Left ventricle myocardium inferior (tissue), 1 donor: ENCODE measurements at regions not wholly inside any gene's neighbourhood (a gene's known extent, or its start where the extent isn't known, plus 50 kb on each side); places are given as distances from the start of the nearest gene placed in this dataset.

ENCODE experiments used
- DNase-seq: peaks from one replicate; pipeline ENCODE4 v3.0.0-alpha.2; 2020
- H3K27ac ChIP-seq: fragments of 200-600 bp; replicated peaks from 2 replicates; pipeline ENCODE4 v1.8.0; 2021
- H3K27me3 ChIP-seq: fragments of 200-600 bp; 2 replicates; pipeline ENCODE4 v1.8.0; 2021; ENCODE audit warnings: low read depth
- H3K36me3 ChIP-seq: fragments of 200-600 bp; 2 replicates; pipeline ENCODE4 v1.8.0; 2021
- H3K4me1 ChIP-seq: fragments of 200-600 bp; 2 replicates; pipeline ENCODE4 v1.8.0; 2021
- H3K4me3 ChIP-seq: fragments of 200-600 bp; 2 replicates; pipeline ENCODE4 v1.8.0; 2021; ENCODE audit warnings: mild to moderate bottlenecking, moderate library complexity
- H3K9me3 ChIP-seq: fragments of 200-600 bp; replicated peaks from 2 replicates; pipeline ENCODE4 v1.8.0; 2021
- intact Hi-C: fragments of 100-400 bp; cut with micrococcal nuclease; formaldehyde crosslinking; loops from one replicate; pipeline ENCODE4 v1.11.0; 2022
- TF ChIP-seq, protein P1 (sequence below): fragments of 200-600 bp; IDR thresholded peaks from 2 replicates; pipeline ENCODE4 v1.8.0; 2021; ENCODE audit warnings: antibody characterized with exemption, mild to moderate bottlenecking, borderline replicate concordance
- donor health status: DM: no; HTN: yes; CAD: no; lungs with severe emphysema.

DNA sequence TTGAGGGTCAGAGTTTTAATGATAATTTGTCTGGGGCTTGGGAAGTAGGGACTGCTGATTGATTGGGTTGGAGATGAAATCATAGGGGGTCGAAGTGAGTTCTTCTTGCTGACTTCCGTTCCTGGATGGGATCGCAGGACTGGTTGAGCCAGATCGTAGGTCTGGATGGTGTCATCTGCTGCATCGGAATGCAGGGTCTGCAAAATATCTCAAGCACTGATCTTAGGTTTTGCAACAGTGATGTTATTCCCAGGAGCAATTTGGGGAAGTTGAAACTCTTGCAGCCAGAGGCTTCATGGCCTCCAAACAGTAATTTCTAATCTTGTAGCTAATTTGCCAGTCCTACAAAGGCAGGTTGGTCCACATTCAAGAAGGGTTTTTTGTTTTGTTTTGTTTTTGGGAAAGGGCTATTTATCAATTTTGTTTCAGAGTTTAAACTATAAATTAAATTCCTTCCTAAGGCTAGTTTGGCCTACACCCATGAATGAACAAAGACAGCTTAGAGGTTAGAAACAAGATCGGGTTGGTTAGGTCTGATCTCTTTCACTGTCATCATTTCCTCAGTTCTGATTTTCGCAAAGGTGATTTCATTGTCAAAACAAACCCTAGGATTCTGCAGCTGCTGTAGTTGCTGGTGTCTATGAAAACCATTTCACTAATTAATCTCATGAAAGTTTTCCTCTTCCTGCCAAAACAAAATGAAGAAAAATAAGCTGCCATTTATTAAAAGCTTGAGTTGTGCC, 388.0 kb downstream of the TMEM232 start:
- TF ChIP-seq, protein P1, sequence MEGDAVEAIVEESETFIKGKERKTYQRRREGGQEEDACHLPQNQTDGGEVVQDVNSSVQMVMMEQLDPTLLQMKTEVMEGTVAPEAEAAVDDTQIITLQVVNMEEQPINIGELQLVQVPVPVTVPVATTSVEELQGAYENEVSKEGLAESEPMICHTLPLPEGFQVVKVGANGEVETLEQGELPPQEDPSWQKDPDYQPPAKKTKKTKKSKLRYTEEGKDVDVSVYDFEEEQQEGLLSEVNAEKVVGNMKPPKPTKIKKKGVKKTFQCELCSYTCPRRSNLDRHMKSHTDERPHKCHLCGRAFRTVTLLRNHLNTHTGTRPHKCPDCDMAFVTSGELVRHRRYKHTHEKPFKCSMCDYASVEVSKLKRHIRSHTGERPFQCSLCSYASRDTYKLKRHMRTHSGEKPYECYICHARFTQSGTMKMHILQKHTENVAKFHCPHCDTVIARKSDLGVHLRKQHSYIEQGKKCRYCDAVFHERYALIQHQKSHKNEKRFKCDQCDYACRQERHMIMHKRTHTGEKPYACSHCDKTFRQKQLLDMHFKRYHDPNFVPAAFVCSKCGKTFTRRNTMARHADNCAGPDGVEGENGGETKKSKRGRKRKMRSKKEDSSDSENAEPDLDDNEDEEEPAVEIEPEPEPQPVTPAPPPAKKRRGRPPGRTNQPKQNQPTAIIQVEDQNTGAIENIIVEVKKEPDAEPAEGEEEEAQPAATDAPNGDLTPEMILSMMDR: no peak
- peaks cover 7% of the 10 kb centered on the region for H3K4me1 ChIP-seq

DNA sequence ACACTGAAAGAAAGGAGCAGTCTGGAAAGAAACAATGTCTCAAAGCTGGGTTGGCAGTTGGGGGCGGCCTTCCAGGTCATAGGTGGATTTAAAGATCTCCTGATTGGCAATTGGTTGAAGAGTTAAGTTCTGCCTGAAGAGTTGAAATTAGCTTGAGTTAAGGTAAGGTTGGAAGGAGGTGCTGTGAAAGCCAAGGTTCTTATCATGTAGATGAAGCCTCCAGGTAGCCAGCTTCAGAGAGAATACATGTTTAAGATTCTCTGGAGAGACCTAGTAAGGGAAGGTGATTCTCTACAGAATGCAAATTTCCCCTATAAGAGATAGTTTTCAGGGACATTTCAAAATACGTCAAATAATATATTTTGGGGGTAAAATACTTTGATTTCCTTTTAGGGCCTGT, 387.1 kb downstream of the TMEM232 start:
- TF ChIP-seq, protein P1: no peak
- Histone ChIP-seq H3K27ac (no peak overlapping the region), H3K36me3 (no peaks in the 10 kb centered on the region), H3K4me1 (peaks cover 7% of the 10 kb centered on the region), H3K4me3 (no peak overlapping the region), H3K9me3 (no peaks in the 10 kb centered on the region), H3K27me3 (peaks cover 8% of the 10 kb centered on the region)
- intact Hi-C loops: no loop called here
- no peak for DNase-seq

More for the DNA sequence above, 388.0 kb downstream of the TMEM232 start:
- DNase-seq: no peak
- Histone ChIP-seq H3K27me3 (peaks cover 8% of the 10 kb centered on the region), H3K27ac (no peak overlapping the region), H3K36me3 (no peaks in the 10 kb centered on the region), H3K9me3 (no peaks in the 10 kb centered on the region), H3K4me3 (no peak overlapping the region)
- intact Hi-C loops: no loop called here

DNA sequence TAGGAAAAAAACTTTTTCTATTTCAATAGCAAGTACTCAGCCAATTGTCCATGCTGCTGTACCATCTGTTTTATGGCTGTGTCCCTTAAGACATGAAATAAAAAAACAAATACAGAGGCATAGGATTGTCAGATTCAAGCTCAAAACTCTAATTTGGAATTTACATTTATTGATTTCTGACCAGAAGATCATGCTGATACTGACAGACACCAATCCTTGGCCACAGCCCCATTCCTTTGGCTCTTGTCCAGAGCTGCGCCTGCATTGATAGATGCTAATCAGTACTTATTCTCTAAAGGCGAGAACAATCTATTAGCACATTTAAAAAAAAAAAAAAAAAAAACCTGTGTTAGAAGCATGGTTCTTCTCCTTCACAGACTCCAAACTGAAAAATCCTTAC, 384.6 kb downstream of the TMEM232 start:
- peaks cover 7% of the 10 kb centered on the region for H3K27me3 ChIP-seq
- intact Hi-C loops: no loop called here
- H3K36me3 ChIP-seq: no peaks in the 10 kb centered on the region
- no peak overlapping the region for H3K4me3 ChIP-seq
- no peak overlapping the region for H3K27ac ChIP-seq
- H3K4me1 ChIP-seq: peaks cover 7% of the 10 kb centered on the region
- TF ChIP-seq, protein P1: no peak
- DNase-seq: no peak
- no peaks in the 10 kb centered on the region for H3K9me3 ChIP-seq

DNA sequence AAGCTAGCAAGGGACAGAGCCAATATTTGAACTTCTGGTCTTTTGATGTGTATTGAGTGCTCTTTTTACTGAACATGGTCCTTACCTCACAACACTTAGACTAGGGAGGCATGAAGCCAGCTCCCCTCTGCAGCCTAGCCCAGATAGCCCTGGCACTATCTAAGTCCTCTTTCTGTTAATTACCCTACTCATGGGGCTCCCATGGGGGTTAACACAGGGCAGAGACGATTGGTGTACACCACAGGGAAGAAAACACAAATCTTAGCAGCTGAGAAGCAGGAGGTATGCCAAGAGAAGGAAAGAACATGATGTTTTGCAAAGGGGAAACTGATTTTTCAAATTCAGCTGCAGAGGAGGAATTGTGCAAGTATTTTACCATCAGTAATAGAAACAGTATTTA, 383.8 kb downstream of the TMEM232 start:
- intact Hi-C loops: no loop called here
- H3K9me3 ChIP-seq: no peaks in the 10 kb centered on the region
- TF ChIP-seq, protein P1: no peak
- H3K4me3 ChIP-seq: no peak overlapping the region
- DNase-seq: no peak
- H3K36me3 ChIP-seq: no peaks in the 10 kb centered on the region
- no peaks in the 10 kb centered on the region for H3K27me3 ChIP-seq
- H3K27ac ChIP-seq: no peak overlapping the region
- H3K4me1 ChIP-seq: peaks cover 7% of the 10 kb centered on the region

DNA sequence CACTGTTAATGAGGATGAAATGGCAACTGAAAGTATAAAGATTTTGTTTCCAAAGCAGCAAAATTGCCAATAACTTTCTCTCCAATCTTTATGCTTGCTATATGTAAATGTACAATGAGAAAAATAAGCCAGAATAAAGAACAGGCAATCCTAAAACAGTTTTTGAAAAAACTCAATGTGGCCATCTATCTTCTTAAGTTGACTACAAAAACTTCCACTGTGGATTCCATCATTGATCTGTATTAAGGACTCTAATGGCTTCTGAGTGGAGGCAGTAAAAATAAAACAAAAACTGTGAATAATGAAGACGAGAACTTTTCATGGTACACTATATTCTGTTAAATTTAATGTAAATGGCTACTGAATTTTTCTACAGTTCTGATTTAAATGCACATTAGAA, 382.9 kb downstream of the TMEM232 start:
- DNase-seq: no peak
- intact Hi-C loops: no loop called here
- H3K9me3 ChIP-seq: no peaks in the 10 kb centered on the region
- H3K4me3 ChIP-seq: no peak overlapping the region
- TF ChIP-seq, protein P1: no peak
- H3K27me3 ChIP-seq: no peaks in the 10 kb centered on the region
- peaks cover 7% of the 10 kb centered on the region for H3K4me1 ChIP-seq
- no peak overlapping the region for H3K27ac ChIP-seq
- H3K36me3 ChIP-seq: no peaks in the 10 kb centered on the region
